ENCODE measurements at regions not wholly inside any gene's neighbourhood (a gene's known extent, or its start where the extent isn't known, plus 50 kb on each side); places are given as distances from the start of the nearest gene placed in this dataset.

DNA sequence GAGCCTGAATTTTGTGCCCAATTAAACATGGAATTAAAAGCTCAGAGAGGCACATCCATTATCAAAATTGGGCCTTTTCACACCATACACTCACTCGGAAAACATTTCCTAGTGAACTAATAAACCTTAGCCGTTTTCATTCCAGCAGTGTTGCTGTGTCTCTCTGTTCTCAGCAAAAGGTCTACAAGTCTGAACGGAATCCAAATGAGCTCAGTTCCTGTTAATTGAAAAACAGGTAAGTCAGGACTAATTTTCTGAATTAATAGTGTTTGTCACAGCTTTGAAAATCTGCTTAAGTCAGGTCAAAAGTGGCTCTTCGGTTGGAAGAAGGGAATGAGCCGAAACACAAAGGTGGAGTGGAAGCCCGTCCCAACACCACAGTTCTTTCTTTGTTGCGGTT lies 163.3 kb upstream of the RALGAPA2 start:
- no peak for DNase-seq

GRCh38 chr20:20872428-20872827 lies 160.0 kb upstream of the RALGAPA2 start:
- no peak for DNase-seq

- DNase-seq = no peak
Observed at GRCh38 chr20:20869161-20869775, 156.8 kb upstream of the RALGAPA2 start.

GRCh38 chr20:20864351-20865096 lies 152.1 kb upstream of the RALGAPA2 start:
- no peak for DNase-seq

DNA sequence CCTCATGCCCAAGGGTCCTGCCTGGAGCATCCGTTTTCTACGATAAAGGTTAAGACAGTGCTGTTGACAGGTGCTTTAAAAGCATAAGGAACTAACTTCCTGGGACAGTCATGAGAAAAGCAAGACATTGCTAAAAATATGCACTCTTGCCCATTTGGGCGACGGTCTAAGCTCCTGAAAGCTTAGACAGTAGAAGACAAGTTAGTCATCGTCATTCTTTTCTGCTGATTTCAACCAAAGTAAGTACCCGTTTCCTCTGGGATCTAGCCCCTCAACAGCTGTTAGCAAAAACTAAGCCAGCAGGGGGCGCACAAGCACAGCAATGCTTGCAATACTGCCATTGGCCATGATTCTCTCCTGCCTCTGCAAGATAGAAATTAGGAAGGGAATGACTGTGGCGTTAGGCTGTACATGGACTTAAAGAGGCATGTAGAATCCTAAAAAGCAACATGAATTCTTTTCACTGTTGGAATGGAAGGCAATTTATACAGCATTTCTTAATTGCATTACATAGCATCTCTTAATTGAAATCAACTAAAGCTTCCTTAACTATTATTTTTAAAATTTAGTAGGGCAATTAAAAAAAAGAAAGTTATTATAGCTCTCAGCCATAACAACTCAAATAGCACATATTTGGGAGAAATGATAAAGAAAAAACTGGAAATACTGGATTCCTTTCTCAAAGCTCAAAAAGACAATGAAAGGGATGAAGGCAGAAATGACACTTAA lies 147.8 kb upstream of the RALGAPA2 start:
- peak; percentile 72 for DNase-seq

DNA sequence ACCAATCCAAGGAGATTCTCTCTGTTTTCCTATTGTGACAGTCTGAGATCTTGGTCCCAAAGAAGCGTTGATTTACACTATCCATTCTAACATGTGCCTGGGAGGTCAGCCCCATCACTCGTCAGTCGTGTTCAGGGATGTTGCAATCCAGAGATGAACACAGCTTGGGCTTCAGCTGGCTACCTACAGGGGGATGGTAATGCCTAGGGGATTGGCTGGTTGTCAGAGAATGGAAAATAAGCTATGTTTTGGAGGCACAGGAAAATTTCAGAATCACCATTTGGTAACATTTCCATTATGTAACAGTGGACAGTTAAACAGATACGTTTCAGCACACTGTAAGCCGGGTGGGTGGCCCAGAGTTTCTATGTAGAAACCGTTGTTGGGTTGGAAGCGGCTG lies 147.1 kb upstream of the RALGAPA2 start:
- DNase-seq = no peak

GRCh38 chr20:20856956-20857355 lies 144.5 kb upstream of the RALGAPA2 start:
- DNase-seq = no peak

DNA sequence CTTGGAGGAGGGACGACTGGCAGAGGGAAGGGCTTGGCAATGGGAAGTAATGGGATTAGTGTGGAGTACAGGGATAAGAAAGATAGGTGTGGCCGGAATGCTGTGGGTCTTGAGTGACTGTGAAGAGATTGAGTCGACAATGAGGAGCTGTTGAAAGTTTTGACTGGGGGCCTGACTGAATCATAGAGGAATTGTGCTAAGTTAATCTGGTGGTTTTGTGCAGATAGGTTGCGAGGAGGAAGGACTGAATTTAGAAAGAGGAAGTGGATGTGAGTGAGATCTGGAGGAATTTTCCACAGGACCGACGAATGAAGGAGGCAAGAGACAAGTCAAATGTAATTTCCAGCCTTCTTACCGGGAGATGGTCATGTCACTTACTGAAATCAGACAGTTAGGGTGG lies 143.9 kb upstream of the RALGAPA2 start:
- no peak for DNase-seq

- no peak for DNase-seq
Observed at GRCh38 chr20:20851385-20851784, 138.9 kb upstream of the RALGAPA2 start.

- DNase-seq = no peak
Observed at GRCh38 chr20:20850407-20850806, 138.0 kb upstream of the RALGAPA2 start.

GRCh38 chr20:20849161-20849560 lies 136.7 kb upstream of the RALGAPA2 start:
- no peak for DNase-seq

- no peak for DNase-seq
Observed at GRCh38 chr20:20847814-20848213, 135.4 kb upstream of the RALGAPA2 start.

- no peak for DNase-seq
Observed at GRCh38 chr20:20843982-20844381, 131.5 kb upstream of the RALGAPA2 start.

DNA sequence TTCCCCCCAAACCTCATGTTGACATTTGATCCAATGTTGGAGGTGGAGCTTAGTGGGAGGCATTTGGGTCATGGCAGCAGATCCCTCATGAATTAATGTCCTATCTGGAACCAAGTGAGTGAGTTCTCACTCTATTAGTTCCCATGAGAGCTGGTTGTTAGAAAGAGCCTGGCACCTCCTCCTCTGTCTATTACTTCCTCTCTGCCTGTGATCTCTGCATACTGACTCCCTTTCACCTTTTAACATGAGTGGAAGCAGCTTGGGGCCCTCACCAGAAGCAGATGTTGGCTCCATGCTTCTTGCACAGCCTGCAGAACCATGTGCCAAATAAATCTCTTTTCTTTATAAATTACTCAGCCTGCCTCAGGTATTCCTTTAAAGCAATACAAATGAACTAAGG lies 127.3 kb upstream of the RALGAPA2 start:
- no peak for DNase-seq

- DNase-seq = peak; percentile 32
Observed at GRCh38 chr20:20837574-20838021, 125.2 kb upstream of the RALGAPA2 start.

DNA sequence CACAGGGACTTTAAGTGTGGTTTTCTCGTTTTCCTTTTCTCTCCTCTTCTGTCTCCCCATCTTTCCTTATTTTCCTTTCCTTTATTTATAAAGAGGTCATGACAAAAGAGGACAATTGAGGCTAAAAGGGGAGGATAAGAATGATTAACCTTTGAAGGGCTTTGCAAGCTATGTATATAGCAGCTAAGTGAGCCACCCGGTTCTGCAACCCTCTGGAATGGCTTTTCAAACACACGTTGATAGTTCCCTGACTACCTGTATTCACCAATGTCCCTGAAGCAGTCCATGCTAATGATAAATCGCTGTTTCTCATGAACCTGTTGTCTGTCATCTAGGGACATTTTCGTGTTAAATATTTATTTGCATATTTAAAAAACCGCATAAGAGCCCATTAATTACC lies 124.4 kb upstream of the RALGAPA2 start:
- DNase-seq = no peak

DNA sequence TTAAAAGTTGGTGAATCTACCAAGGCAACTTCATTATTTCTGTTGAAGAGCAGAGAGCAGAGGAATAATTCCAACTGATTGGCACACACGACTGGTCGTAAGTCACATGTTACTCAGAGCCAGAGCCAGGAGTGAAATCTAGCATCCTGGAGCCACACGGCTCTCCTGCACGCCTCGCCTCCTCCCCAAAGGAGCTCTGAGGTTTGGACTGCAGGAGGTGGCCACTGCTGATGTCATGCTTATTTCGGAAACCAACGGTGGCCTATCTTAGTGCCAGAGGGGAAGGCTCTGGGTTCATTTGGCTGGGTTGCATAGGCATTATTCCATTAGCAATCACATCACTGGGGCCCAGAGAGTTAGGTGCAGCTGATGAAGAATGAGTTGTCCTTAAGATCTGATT lies 123.5 kb upstream of the RALGAPA2 start:
- DNase-seq = no peak

DNA sequence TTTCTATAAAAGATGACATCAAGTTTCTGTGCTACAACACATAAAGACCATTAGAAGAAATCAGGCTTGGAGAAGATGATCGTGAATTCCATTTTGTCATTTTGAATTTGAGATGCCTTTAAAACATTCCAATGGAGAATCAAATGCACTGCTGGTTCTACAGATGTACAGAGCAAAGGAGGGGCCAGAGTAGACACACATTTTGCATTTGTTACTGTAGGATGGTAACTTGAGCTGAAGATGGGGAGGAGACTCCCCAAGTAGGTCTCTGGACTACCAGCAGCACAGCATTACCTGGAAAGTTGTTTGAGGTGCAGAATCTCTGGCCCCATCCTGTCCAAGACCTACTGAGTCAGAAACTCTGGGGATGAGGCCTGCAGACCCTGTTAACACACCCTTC lies 121.6 kb upstream of the RALGAPA2 start:
- DNase-seq = no peak

GRCh38 chr20:20832715-20833114 lies 120.3 kb upstream of the RALGAPA2 start:
- DNase-seq = no peak

GRCh38 chr20:20831794-20832193 lies 119.3 kb upstream of the RALGAPA2 start:
- DNase-seq = no peak

GRCh38 chr20:20829681-20830080 lies 117.2 kb upstream of the RALGAPA2 start:
- no peak for DNase-seq

DNA sequence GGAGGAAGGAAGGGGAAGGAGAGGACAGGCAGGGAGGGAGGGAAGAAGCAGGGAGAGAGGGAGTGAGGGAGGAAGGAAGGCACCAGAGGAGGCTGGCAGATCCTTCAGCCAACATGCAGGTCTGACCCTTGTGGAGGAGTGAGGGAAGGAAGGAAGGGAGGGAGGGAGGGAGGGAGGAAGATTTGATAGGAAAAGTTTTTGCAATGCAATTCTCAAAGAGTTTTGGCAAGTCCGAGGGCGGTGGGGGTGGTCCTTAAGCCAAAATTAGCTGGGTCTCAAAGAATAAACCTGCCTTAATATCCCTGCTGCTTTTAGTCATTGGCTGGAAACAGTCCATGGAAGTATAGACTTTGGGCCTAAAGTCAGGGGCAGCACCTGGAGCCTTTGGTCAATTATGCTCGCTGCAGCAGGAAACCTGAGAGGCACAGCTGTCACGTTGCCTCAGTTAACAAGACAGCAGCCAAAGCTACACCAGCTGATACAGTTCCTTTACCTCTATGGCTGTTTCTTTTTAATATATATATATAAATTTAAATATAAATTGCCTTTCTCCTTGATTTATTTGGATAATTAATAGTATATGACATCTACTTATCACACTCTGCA lies 115.7 kb upstream of the RALGAPA2 start:
- no peak for DNase-seq

DNA sequence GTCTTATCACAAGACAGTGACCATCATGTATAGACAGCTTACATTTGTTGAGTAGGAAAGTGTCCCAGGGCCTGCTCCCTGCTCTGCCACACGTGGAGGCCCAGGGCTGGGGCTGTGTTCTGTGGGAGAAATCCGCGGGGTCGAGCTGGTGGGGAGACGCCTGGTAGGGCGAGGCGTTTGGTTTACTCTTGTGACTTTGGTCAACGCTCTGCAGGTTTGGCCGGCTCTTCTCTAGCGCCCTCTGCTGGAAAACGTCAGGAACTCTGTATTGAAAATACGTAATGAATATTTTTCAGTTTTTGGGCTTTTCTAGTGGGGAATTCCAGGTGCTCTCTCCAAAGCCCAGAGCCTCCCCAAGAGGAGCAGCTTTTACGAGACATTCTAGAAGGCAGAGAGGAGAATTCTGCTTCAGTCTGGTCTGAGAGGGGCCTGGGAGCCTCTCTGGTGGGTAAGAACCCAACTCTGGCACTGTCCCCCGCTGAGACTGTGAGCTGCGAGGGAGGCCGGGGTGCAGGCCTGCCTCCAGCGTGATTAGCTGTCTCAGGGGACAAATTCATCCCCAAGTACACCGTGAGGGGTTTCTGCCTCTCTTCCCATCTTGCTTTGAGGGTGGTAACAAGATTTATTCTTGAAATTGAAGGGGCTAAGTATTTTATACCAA lies 112.6 kb upstream of the RALGAPA2 start:
- DNase-seq = peak; percentile 12

Measured in fibroblast of upper back skin (primary cell).